ENCODE measurements at regions not wholly inside any gene's neighbourhood (a gene's known extent, or its start where the extent isn't known, plus 50 kb on each side); places are given as distances from the start of the nearest gene placed in this dataset.
A peak's percentile ranks its signal among the peaks of the same experiment; 100 is the strongest.

- TF ChIP-seq ZNF426 (tag by site-specific recombination; IDR thresholded peaks at IDR 0.05) (no peak), HOXD13 (CRISPR knock-in tag; IDR thresholded peaks at IDR 0.05; ENCODE audit: borderline replicate concordance) (no peak), ZIC2 (tag by site-specific recombination; IDR thresholded peaks at IDR 0.05) (no peak)
Observed at GRCh38 chr4:185080545-185080944, 62.3 kb downstream of the HELT start (continued).

GRCh38 chr4:185082561-185082960, 60.5 kb upstream of the SLC25A4 start:
- ChIA-PET POLR2A (no interaction called here), CTCF (interaction anchor here (1.1 to 2.2 kb wide), 2 partner anchors 13 to 78 kb away, joined by 3 to 9 read pairs; no protein-coding TSS in a partner anchor)
- Histone ChIP-seq H3K27ac (ENCODE audit: extremely low read depth, low read depth, low read length) (no peak overlapping the region), H3K4me3 (ENCODE audit: low read depth, low read length) (no peak overlapping the region), H3K36me3 (ENCODE audit: control insufficient read depth in 2 of 2, insufficient read depth in 1 of 2, low read length in 2 of 2) (no peaks in the 10 kb centered on the region), H3K9me3 (ENCODE audit: control insufficient read depth, insufficient read depth, low read depth, low read length) (no peaks in the 10 kb centered on the region), H3K4me1 (ENCODE audit: control insufficient read depth, insufficient read depth, low read length) (no peaks in the 10 kb centered on the region)
- TF ChIP-seq MYNN (tag by site-specific recombination; IDR thresholded peaks at IDR 0.05; ENCODE audit: borderline replicate concordance) (no peak), ZNF747 (tag by site-specific recombination; IDR thresholded peaks at IDR 0.05) (no peak)

DNA sequence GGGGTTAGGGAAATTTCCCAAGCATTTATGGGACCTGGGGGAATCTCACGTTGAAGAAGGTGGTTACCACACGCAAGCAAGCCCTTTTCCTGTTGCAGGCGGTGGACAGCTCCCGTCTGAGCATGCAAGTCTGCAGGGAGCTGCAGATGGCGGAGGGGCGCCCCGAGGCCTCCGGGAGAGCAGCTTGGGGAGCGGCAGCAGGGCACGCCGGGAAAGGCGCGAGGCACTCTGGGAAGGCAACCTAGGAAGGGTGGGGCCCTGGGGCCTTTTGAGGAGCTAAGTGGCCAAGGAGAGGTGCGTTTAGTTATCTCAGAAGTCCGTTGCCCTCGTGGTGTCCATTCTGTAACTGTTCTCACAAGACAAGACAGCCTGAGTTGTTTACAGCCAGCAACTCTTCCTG, 57.0 kb upstream of the SLC25A4 start:
- no peaks in the 10 kb centered on the region for H3K36me3 ChIP-seq (ENCODE audit: control insufficient read depth in 2 of 2, insufficient read depth in 1 of 2, low read length in 2 of 2)
- no peak overlapping the region for H3K27ac ChIP-seq (ENCODE audit: extremely low read depth, low read depth, low read length)
- ChIA-PET CTCF (interaction anchor here (0.7 to 2.3 kb wide), 3 partner anchors 10 to 46 kb away, joined by 3 to 12 read pairs (median 4); no protein-coding TSS in a partner anchor), POLR2A (no interaction called here)
- H3K9me3 ChIP-seq (ENCODE audit: control insufficient read depth, insufficient read depth, low read depth, low read length), result no peaks in the 10 kb centered on the region
- no peak overlapping the region for H3K4me3 ChIP-seq (ENCODE audit: low read depth, low read length)
- TF ChIP-seq, protein P1, sequence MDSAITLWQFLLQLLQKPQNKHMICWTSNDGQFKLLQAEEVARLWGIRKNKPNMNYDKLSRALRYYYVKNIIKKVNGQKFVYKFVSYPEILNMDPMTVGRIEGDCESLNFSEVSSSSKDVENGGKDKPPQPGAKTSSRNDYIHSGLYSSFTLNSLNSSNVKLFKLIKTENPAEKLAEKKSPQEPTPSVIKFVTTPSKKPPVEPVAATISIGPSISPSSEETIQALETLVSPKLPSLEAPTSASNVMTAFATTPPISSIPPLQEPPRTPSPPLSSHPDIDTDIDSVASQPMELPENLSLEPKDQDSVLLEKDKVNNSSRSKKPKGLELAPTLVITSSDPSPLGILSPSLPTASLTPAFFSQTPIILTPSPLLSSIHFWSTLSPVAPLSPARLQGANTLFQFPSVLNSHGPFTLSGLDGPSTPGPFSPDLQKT (IDR thresholded peaks at IDR 0.05; ENCODE audit: borderline replicate concordance, low read depth, low read length), result no peak
- TF ChIP-seq ZNF248 (tag by site-specific recombination; IDR thresholded peaks at IDR 0.05) (no peak), ZNF580 (tag by site-specific recombination; IDR thresholded peaks at IDR 0.05) (no peak), ZNF366 (tag by site-specific recombination; conservative IDR thresholded peaks at IDR 0.05) (no peak), ZNF311 (tag by site-specific recombination; IDR thresholded peaks at IDR 0.05; ENCODE audit: borderline replicate concordance) (no peak), PRDM4 (tag by site-specific recombination; IDR thresholded peaks at IDR 0.05) (no peak)
- TF ChIP-seq, protein P2, sequence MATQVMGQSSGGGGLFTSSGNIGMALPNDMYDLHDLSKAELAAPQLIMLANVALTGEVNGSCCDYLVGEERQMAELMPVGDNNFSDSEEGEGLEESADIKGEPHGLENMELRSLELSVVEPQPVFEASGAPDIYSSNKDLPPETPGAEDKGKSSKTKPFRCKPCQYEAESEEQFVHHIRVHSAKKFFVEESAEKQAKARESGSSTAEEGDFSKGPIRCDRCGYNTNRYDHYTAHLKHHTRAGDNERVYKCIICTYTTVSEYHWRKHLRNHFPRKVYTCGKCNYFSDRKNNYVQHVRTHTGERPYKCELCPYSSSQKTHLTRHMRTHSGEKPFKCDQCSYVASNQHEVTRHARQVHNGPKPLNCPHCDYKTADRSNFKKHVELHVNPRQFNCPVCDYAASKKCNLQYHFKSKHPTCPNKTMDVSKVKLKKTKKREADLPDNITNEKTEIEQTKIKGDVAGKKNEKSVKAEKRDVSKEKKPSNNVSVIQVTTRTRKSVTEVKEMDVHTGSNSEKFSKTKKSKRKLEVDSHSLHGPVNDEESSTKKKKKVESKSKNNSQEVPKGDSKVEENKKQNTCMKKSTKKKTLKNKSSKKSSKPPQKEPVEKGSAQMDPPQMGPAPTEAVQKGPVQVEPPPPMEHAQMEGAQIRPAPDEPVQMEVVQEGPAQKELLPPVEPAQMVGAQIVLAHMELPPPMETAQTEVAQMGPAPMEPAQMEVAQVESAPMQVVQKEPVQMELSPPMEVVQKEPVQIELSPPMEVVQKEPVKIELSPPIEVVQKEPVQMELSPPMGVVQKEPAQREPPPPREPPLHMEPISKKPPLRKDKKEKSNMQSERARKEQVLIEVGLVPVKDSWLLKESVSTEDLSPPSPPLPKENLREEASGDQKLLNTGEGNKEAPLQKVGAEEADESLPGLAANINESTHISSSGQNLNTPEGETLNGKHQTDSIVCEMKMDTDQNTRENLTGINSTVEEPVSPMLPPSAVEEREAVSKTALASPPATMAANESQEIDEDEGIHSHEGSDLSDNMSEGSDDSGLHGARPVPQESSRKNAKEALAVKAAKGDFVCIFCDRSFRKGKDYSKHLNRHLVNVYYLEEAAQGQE (tag by site-specific recombination; IDR thresholded peaks at IDR 0.05), result peak; percentile 32; the same call in 1 of the 2 replicates
- H3K4me1 ChIP-seq (ENCODE audit: control insufficient read depth, insufficient read depth, low read length), result no peaks in the 10 kb centered on the region

GRCh38 chr4:185088899-185089298, 54.2 kb upstream of the SLC25A4 start:
- POLR2A ChIA-PET, result no interaction called here
- H3K27ac ChIP-seq (ENCODE audit: extremely low read depth, low read depth, low read length), result no peak overlapping the region
- no peak for TF ChIP-seq KLF9 (tag by site-specific recombination; IDR thresholded peaks at IDR 0.05; ENCODE audit: low read depth)
- no peak for TF ChIP-seq ZNF391 (tag by site-specific recombination; IDR thresholded peaks at IDR 0.05; ENCODE audit: borderline replicate concordance, low read depth)
- TF ChIP-seq KLF16 (tag by site-specific recombination; IDR thresholded peaks at IDR 0.05), result no peak
- TF ChIP-seq PRDM10 (tag by site-specific recombination; IDR thresholded peaks at IDR 0.05), result no peak
- TF ChIP-seq ZNF610 (tag by site-specific recombination; IDR thresholded peaks at IDR 0.05; ENCODE audit: borderline replicate concordance), result no peak
- no peak for TF ChIP-seq MZF1 (tag by site-specific recombination; IDR thresholded peaks at IDR 0.05; ENCODE audit: borderline replicate concordance)
- TF ChIP-seq ZNF266 (tag by site-specific recombination; IDR thresholded peaks at IDR 0.05; ENCODE audit: low read depth), result no peak

More at GRCh38 chr4:185088899-185089298, 54.2 kb upstream of the SLC25A4 start:
- H3K36me3 ChIP-seq (ENCODE audit: control insufficient read depth in 2 of 2, insufficient read depth in 1 of 2, low read length in 2 of 2), result no peaks in the 10 kb centered on the region
- no peaks in the 10 kb centered on the region for H3K9me3 ChIP-seq (ENCODE audit: control insufficient read depth, insufficient read depth, low read depth, low read length)
- CTCF ChIA-PET, result no interaction called here
- no peak overlapping the region for H3K4me3 ChIP-seq (ENCODE audit: low read depth, low read length)
- H3K4me1 ChIP-seq (ENCODE audit: control insufficient read depth, insufficient read depth, low read length), result no peaks in the 10 kb centered on the region
